Osteocyte (in vitro differentiated cells): ENCODE measurements at regions not wholly inside any gene's neighbourhood (a gene's known extent, or its start where the extent isn't known, plus 50 kb on each side); places are given as distances from the start of the nearest gene placed in this dataset.
A peak's percentile ranks its signal among the peaks of the same experiment; 100 is the strongest.

Experiments used
- DNase-seq: peaks from one replicate; pipeline ENCODE4 v3.0.0; 2021; ENCODE audit warnings: mixed read lengths; ENCODE audit not compliant: unreplicated experiment; ENCODE audit errors: extremely low spot score
- H3K27ac Mint-ChIP-seq: one replicate; pipeline ENCODE4 v1.8.0; 2021; ENCODE audit warnings: mild to moderate bottlenecking, mixed read lengths; ENCODE audit not compliant: unreplicated experiment
- H3K27me3 Mint-ChIP-seq: one replicate; pipeline ENCODE4 v1.8.0; 2021; ENCODE audit warnings: mixed read lengths; ENCODE audit not compliant: unreplicated experiment
- H3K36me3 Mint-ChIP-seq: one replicate; pipeline ENCODE4 v1.8.0; 2021; ENCODE audit warnings: mixed read lengths; ENCODE audit not compliant: unreplicated experiment
- H3K4me1 Mint-ChIP-seq: one replicate; pipeline ENCODE4 v1.8.0; 2021; ENCODE audit warnings: mixed read lengths; ENCODE audit not compliant: unreplicated experiment
- H3K4me3 Mint-ChIP-seq: one replicate; pipeline ENCODE4 v1.8.0; 2021; ENCODE audit warnings: mild to moderate bottlenecking, moderate library complexity, mixed read lengths; ENCODE audit not compliant: unreplicated experiment
- H3K9me3 Mint-ChIP-seq: one replicate; pipeline ENCODE4 v1.8.0; 2021; ENCODE audit warnings: mixed read lengths; ENCODE audit not compliant: unreplicated experiment
- TF ChIP-seq, protein P1 (sequence below): fragments of 200-600 bp; sonication (generic); IDR thresholded peaks from 2 replicates; pipeline ENCODE4 v1.5.0; 2021; ENCODE audit warnings: antibody characterized with exemption, mild to moderate bottlenecking, moderate library complexity

DNA sequence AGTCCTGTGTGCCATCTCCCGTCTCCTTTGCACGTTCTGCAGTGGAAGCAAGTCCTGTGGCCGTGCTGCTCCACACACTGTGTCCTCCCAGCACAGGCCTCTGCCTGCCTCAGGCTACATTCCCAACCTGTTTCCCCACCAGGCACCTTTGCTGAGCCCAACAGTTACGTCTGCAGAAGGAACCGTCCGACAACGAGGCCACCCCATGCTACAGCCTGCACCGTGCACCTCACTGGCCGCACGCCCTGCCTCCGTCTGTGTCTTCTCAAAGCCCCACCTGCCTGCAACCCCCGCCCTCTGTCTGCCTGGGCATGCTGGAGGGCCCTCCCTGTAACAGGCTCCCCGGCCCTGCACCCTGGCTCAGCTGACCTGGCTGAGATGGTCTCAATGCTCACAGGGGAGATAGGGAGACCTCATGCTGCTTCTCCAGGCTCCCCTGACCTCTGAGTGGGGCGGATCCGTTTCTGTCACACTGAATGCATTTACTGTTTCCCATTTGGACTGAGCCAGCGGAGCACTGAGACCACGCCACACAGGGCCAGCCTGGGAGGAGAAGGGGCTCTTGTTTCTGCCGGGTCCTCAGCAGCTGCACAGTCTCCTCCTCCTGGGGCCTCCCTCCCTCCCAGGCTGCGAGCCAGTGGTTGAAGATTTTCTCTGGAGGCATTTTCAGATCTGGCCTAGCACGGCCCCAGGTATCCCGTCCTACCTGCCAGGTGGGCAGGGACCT lies 109.1 kb upstream of the OTOS start:
- Mint-ChIP-seq H3K4me1 (peaks cover 40% of the 10 kb centered on the region), H3K27ac (no peak overlapping the region)

DNA sequence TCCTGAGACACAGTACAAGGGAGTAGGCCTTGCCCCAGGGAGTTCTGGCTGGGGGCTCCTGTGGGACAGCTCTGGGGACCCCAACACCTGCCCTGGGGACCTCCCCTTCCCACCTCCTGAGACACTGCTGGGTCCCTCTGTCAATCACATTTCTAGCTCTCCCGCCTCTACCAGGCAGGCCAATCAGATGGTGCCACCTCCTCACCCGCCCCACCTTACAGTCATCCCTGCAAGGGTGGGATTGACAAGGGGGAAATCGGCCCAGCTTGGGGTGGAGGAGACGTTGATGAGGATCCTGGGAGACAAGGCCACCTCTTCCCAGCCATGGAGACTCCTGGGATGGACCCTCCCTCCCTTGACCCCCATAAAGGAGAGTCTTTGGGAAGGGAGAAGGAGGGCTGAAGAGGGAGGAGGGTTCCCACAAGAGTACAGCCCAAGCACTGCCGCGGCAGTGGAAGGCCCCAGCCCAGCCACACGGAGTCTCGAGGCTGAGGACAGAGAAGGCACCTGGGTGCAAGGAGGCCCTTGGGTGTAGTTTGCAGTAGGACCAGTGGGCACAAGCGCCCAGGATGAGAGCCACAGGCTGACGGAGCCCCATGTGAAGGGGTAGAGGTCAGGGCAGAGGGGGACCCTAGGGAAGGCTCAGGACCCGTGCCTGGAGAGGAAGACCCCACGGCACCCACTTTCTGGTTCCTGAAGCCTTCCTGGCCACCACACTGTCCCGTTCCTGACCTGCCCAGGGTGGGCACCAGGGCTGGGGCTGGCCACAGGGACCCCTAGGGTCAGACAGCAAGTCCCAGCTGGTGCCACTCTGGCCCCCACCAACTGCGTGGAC lies 109.9 kb upstream of the OTOS start:
- TF ChIP-seq, protein P1, sequence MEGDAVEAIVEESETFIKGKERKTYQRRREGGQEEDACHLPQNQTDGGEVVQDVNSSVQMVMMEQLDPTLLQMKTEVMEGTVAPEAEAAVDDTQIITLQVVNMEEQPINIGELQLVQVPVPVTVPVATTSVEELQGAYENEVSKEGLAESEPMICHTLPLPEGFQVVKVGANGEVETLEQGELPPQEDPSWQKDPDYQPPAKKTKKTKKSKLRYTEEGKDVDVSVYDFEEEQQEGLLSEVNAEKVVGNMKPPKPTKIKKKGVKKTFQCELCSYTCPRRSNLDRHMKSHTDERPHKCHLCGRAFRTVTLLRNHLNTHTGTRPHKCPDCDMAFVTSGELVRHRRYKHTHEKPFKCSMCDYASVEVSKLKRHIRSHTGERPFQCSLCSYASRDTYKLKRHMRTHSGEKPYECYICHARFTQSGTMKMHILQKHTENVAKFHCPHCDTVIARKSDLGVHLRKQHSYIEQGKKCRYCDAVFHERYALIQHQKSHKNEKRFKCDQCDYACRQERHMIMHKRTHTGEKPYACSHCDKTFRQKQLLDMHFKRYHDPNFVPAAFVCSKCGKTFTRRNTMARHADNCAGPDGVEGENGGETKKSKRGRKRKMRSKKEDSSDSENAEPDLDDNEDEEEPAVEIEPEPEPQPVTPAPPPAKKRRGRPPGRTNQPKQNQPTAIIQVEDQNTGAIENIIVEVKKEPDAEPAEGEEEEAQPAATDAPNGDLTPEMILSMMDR, result no peak
- no peaks in the 10 kb centered on the region for H3K9me3 Mint-ChIP-seq
- no peak overlapping the region for H3K27ac Mint-ChIP-seq
- DNase-seq, result peak; percentile 76
- H3K27me3 Mint-ChIP-seq, result peaks cover 2% of the 10 kb centered on the region
- no peaks in the 10 kb centered on the region for H3K36me3 Mint-ChIP-seq
- H3K4me3 Mint-ChIP-seq, result no peak overlapping the region
- H3K4me1 Mint-ChIP-seq, result peaks cover 36% of the 10 kb centered on the region

More for the DNA sequence above, 109.1 kb upstream of the OTOS start:
- H3K27me3 Mint-ChIP-seq, result peaks cover 9% of the 10 kb centered on the region
- no peaks in the 10 kb centered on the region for H3K36me3 Mint-ChIP-seq
- H3K4me3 Mint-ChIP-seq, result no peak overlapping the region
- TF ChIP-seq, protein P1, result no peak
- H3K9me3 Mint-ChIP-seq, result no peaks in the 10 kb centered on the region
- peak; percentile 83 for DNase-seq

DNA sequence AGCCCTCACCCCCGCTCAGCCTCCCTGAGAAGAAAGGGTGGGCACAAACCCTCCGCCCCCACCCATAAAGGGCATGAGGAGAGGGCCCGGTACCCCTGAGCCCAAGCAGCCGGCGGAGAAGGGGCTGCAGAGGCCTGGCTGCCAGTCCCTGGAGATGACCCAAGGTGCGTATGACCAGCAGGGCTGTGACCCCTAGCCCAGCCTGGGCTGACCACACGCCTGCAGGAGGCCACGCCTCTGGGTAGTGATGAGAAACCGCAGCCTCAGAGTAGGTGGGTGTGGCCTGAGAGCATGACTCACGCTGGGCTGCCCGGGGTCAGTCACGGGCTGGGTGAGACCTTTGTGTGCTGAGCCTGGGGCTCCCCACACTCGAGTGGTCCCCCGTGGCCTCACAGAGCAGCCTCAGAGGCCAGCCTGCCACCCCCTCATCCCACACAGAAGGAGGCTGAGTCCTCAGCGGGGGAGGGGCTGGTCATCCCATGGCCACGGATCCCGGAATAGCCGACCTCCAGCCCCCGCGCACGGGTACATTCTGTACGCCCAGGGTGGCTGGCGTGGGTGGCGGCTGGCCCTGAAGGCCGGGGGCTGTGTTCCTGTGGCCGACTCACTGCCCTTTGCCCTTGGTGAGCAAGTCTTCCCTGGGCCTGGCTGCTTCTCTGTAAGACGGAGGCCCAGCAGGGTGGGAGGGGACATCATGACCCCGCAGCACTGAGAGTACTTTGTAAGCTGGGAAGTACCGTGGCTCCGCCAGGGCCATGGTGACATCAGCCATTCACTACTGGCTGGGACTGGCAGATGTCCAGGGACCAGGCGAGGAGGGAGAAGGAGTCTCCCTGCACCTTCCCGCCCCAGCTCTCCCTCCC lies 110.8 kb upstream of the OTOS start:
- DNase-seq, result peak; percentile 90
- Mint-ChIP-seq H3K9me3 (no peaks in the 10 kb centered on the region), H3K27me3 (no peaks in the 10 kb centered on the region), H3K4me3 (no peak overlapping the region), H3K36me3 (no peaks in the 10 kb centered on the region), H3K4me1 (peaks cover 29% of the 10 kb centered on the region), H3K27ac (peak overlapping the region; percentile 44)
- TF ChIP-seq, protein P1, result no peak

DNA sequence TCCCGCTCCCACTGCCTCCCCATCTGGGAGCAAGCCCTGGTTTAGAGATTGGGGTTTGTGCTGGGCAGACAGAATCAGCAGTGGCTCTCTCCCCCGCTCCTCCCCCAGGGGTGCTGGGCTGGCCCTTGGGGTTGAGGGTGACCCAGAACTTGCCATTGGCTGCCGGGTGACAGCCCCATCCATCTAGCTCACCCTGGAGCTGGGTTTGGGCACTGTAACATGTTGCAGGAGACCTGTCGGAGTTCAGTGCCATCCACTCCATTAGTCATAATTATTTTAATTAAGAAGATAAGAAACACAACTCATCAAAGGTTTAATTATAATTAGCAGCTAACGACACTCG lies 111.4 kb upstream of the OTOS start:
- peaks cover 25% of the 10 kb centered on the region for H3K4me1 Mint-ChIP-seq
- no peaks in the 10 kb centered on the region for H3K27me3 Mint-ChIP-seq
- no peak for DNase-seq
- TF ChIP-seq, protein P1, result no peak
- H3K4me3 Mint-ChIP-seq, result no peak overlapping the region
- H3K9me3 Mint-ChIP-seq, result no peaks in the 10 kb centered on the region
- peak overlapping the region; percentile 44 for H3K27ac Mint-ChIP-seq
- H3K36me3 Mint-ChIP-seq, result no peaks in the 10 kb centered on the region
